IMR-90 (cell line): ENCODE measurements at regions not wholly inside any gene's neighbourhood (a gene's known extent, or its start where the extent isn't known, plus 50 kb on each side); places are given as distances from the start of the nearest gene placed in this dataset.

Experiments used
- ATAC-seq: fragments of 200-7000 bp; cut with Tn5 transposase; 2 replicates; pipeline ENCODE4 v1.9.1; 2020; ENCODE audit warnings: low read depth, mild to moderate bottlenecking, moderate library complexity
- BruUV-seq: library from RNA; stranded (reverse); fragments of 400-500 nt; replicated peaks from 2 replicates; lab custom pipeline; 2021; lab: Mats Ljungman, UMichigan
- CTCF ChIA-PET: fragments of 300-600 bp; formaldehyde crosslinking; extraction: SDS; loops from one replicate; lab custom pipeline; 2021; ENCODE audit warnings: antibody characterized with exemption; lab: Yijun Ruan, JAX
- POLR2A ChIA-PET: fragments of 300-600 bp; sonication (Branson Sonifier 250); formaldehyde crosslinking; loops from one replicate; lab custom pipeline; 2022; ENCODE audit warnings: antibody characterized with exemption; ENCODE audit not compliant: unreplicated experiment; lab: Charles Lee
- DNase-seq: peaks from one replicate; pipeline ENCODE4 v3.0.0; 2013
- H2AFZ ChIP-seq: replicated peaks from 2 replicates; pipeline ENCODE3; 2013; ENCODE audit warnings: low read length, mild to moderate bottlenecking; ENCODE audit not compliant: poor library complexity
- H2AK5ac ChIP-seq: 2 replicates; pipeline ENCODE4 v1.6.1; 2013; ENCODE audit warnings: low read depth, low read length, inconsistent platforms
- H2AK9ac ChIP-seq: replicated peaks from 2 replicates; pipeline ENCODE3; 2013; ENCODE audit warnings: mild to moderate bottlenecking, low read depth, low read length, moderate library complexity; ENCODE audit not compliant: poor library complexity
- H2BK120ac ChIP-seq: 2 replicates; pipeline ENCODE4 v1.6.1; 2013; ENCODE audit warnings: low read depth, low read length, inconsistent platforms
- H2BK15ac ChIP-seq: 3 replicates; pipeline ENCODE4 v1.6.1; 2013; ENCODE audit warnings: low read depth, low read length, inconsistent platforms
- H2BK20ac ChIP-seq: 2 replicates; pipeline ENCODE4 v1.6.1; 2013; ENCODE audit warnings: low read depth, mild to moderate bottlenecking, inconsistent platforms, low read length, moderate library complexity
- H2BK5ac ChIP-seq: 2 replicates; pipeline ENCODE4 v1.6.1; 2013; ENCODE audit warnings: mild to moderate bottlenecking, low read depth, low read length, inconsistent platforms; ENCODE audit not compliant: poor library complexity, severe bottlenecking
- H3K14ac ChIP-seq: replicated peaks from 2 replicates; pipeline ENCODE4 v1.6.1; 2013; ENCODE audit warnings: low read depth, low read length, inconsistent platforms
- H3K18ac ChIP-seq: 2 replicates; pipeline ENCODE4 v1.6.1; 2013; ENCODE audit warnings: low read depth, low read length, control low read depth
- H3K23ac ChIP-seq: 2 replicates; pipeline ENCODE4 v1.6.1; 2013; ENCODE audit warnings: low read depth, low read length, inconsistent platforms
- H3K27ac ChIP-seq: 2 replicates; pipeline ENCODE4 v1.5.1; 2013; ENCODE audit warnings: mild to moderate bottlenecking, control low read depth, low read length; ENCODE audit not compliant: insufficient read depth
- H3K27me3 ChIP-seq: 2 replicates; pipeline ENCODE4 v1.6.1; 2013; ENCODE audit warnings: low read length; ENCODE audit not compliant: control insufficient read depth, insufficient read depth
- H3K36me3 ChIP-seq: 2 replicates; pipeline ENCODE4 v1.6.1; 2013; ENCODE audit warnings: low read length, mixed read lengths; ENCODE audit not compliant: control insufficient read depth, insufficient read depth
- H3K4ac ChIP-seq: 2 replicates; pipeline ENCODE4 v1.6.1; 2013; ENCODE audit warnings: low read depth, low read length, inconsistent platforms
- H3K4me1 ChIP-seq: 2 replicates; pipeline ENCODE4 v1.6.1; 2013; ENCODE audit warnings: low read length, mixed read lengths; ENCODE audit not compliant: control insufficient read depth, insufficient read depth
- H3K4me2 ChIP-seq: 2 replicates; pipeline ENCODE4 v1.6.1; 2013; ENCODE audit warnings: low read depth, mild to moderate bottlenecking, control low read depth, low read length, moderate library complexity
- H3K4me3 ChIP-seq: 2 replicates; pipeline ENCODE4 v1.5.1; 2013; ENCODE audit warnings: low read depth, mild to moderate bottlenecking, control low read depth, low read length, moderate library complexity; ENCODE audit not compliant: insufficient read depth
- H3K56ac ChIP-seq: 2 replicates; pipeline ENCODE4 v1.6.1; 2013; ENCODE audit warnings: low read length, inconsistent platforms; ENCODE audit not compliant: insufficient read depth; ENCODE audit errors: extremely low read depth
- H3K79me1 ChIP-seq, 2 experiments: 2 replicates each; pipeline ENCODE4 v1.6.1; 2013; ENCODE audit warnings: low read length in 2 of 2, inconsistent platforms in 1 of 2, low read depth in 1 of 2
- H3K9ac ChIP-seq: 2 replicates; pipeline ENCODE4 v1.6.1; 2013; ENCODE audit warnings: low read depth, low read length, control low read depth
- H3K9me1 ChIP-seq: 2 replicates; pipeline ENCODE4 v1.6.1; 2013; ENCODE audit warnings: low read length, inconsistent platforms; ENCODE audit not compliant: insufficient read depth
- H3K9me3 ChIP-seq: 2 replicates; pipeline ENCODE4 v1.6.1; 2013; ENCODE audit warnings: low read length; ENCODE audit not compliant: control insufficient read depth, insufficient read depth
- H4K20me1 ChIP-seq: 2 replicates; pipeline ENCODE4 v1.6.1; 2013; ENCODE audit warnings: low read length, inconsistent platforms; ENCODE audit not compliant: insufficient read depth
- H4K5ac ChIP-seq: 2 replicates; pipeline ENCODE4 v1.6.1; 2013; ENCODE audit warnings: mild to moderate bottlenecking, low read depth, low read length, control low read depth
- H4K8ac ChIP-seq, 2 experiments: 2 replicates each; pipeline ENCODE4 v1.6.1; 2013; ENCODE audit warnings: low read depth in 2 of 2, low read length in 2 of 2, control low read depth in 1 of 2, inconsistent platforms in 1 of 2
- H4K91ac ChIP-seq: 2 replicates; pipeline ENCODE4 v1.6.1; 2013; ENCODE audit warnings: low read depth, low read length, inconsistent platforms; ENCODE audit not compliant: insufficient read depth
- CEBPB ChIP-seq: IDR thresholded peaks from 2 replicates; pipeline ENCODE4 v1.6.1; 2012; ENCODE audit warnings: low read depth, low read length, improper control_type of control experiment
- CHD1 ChIP-seq: IDR thresholded peaks from 2 replicates; pipeline ENCODE4 v1.6.1; 2012; ENCODE audit warnings: low read depth, low read length, improper control_type of control experiment
- FOS ChIP-seq: fragments of 150-350 bp; IDR thresholded peaks from 2 replicates; pipeline ENCODE4 v1.6.1; 2016; ENCODE audit warnings: low read depth, low read length
- MAFK ChIP-seq: IDR thresholded peaks from 2 replicates; pipeline ENCODE4 v1.6.1; 2012; ENCODE audit warnings: low read depth, low read length, improper control_type of control experiment
- NFE2L2 ChIP-seq: fragments of 150-350 bp; IDR thresholded peaks from 2 replicates; pipeline ENCODE4 v1.6.1; 2016; ENCODE audit warnings: low read depth, mild to moderate bottlenecking, low read length
- whole genome bisulfite sequencing, 2 experiments: methylation state at CpG; one replicate each; pipeline versions ENCODE4 v1.1.5 to v1.1.7; 2013; ENCODE audit warnings: missing lambda C conversion rate in 2 of 2; ENCODE audit not compliant: insufficient read length in 1 of 2; ENCODE audit errors: extremely low coverage in 2 of 2; 5-methylcytosine and 5-hydroxymethylcytosine counted together
- dilution Hi-C: fragments of 300-500 bp; cut with HindIII; formaldehyde crosslinking; loops from one replicate; pipeline ENCODE4 v1.14.3; 2018; ENCODE audit warnings: low sequenced_read_pairs; ENCODE audit not compliant: unreplicated experiment
- in situ Hi-C: fragments of 300-500 bp; cut with MboI; formaldehyde crosslinking; loops from 3 replicates; pipeline ENCODE4 v1.14.3; 2019; ENCODE audit warnings: low sequenced_read_pairs, inconsistent platforms, mixed read lengths
- intact Hi-C: fragments of 100-400 bp; cut with micrococcal nuclease; formaldehyde crosslinking; loops from 2 replicates; pipeline ENCODE4 v1.10.0; 2022

DNA sequence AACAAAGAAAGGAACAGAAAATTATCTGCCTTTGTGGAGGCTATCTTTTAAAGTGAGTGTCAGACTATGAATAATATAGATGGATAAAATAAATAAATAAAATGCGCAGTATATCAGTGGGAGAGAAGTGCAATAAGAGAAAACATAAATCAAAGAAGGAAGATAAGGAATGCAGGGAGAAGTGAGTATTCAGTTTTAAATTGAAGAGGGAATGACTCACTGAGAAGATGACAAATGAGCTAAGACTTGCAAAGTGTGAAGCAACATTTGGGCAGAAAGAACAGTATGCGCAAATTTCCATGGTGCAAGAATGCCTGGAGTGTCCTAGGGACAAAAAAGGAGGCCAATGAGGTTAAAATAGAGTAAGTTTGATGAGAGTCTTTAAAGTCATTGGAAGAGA lies 1300.1 kb upstream of the ALCAM start:
- Histone ChIP-seq H3K4me2 (no peak overlapping the region), H3K27ac (no peak overlapping the region), H3K14ac (no peak overlapping the region), H3K9me1 (no peaks in the 10 kb centered on the region), H2AFZ (no peak overlapping the region), H3K79me1 (no peaks in the 10 kb centered on the region), H3K36me3 (no peaks in the 10 kb centered on the region), H3K23ac (no peak overlapping the region), H2AK9ac (no peak overlapping the region), H3K4ac (no peak overlapping the region), H3K18ac (no peak overlapping the region), H4K8ac (no peak overlapping the region), H4K5ac (no peak overlapping the region), H2BK15ac (no peak overlapping the region), H3K56ac (no peak overlapping the region), H3K27me3 (no peaks in the 10 kb centered on the region), H3K4me1 (no peaks in the 10 kb centered on the region), H2AK5ac (no peak overlapping the region), H2BK20ac (no peak overlapping the region), H4K20me1 (no peaks in the 10 kb centered on the region), H3K9me3 (no peaks in the 10 kb centered on the region), H4K91ac (no peak overlapping the region), H3K4me3 (no peak overlapping the region), H3K9ac (no peak overlapping the region), H2BK5ac (no peak overlapping the region), H2BK120ac (no peak overlapping the region)
- in situ Hi-C loops (no loop called here), intact Hi-C loops (no loop called here), dilution Hi-C loops (no loop called here)
- WGBS, 2 experiments = 0% methylated on average over 1 of the region's 2 CpGs; no CpG with 5 or more reads in 1 of the 2 experiments
- ATAC-seq (no peak), DNase-seq (no peak)
- TF ChIP-seq MAFK (no peak), FOS (no peak), CHD1 (no peak), CEBPB (peak; percentile 39; the same call in 1 of the 2 replicates), NFE2L2 (no peak)
- ChIA-PET CTCF (no interaction called here), POLR2A (no interaction called here)
- no TSS peak for BruUV-seq
